ENCODE measurements at regions not wholly inside any gene's neighbourhood (a gene's known extent, or its start where the extent isn't known, plus 50 kb on each side); places are given as distances from the start of the nearest gene placed in this dataset.

DNA sequence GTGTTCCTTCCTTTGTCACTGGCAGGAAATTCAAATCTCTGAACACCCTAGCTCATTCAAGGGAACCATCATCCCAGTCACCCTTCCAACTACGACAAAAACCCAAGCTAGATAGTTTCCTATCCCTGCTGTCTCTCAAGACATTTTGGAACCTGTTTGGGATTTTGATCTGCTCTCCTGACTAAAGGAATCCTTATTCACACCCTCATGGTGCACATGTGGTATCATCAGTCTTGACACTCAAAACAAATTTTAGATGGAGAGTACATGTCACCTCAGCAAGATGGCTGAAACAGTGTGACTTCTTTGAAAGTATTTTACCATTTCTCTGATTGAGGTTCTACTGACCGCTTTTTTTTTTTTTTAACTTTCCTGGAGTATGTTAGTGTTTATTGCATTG, 234.3 kb upstream of the TMEM229A start:
- TF ChIP-seq POLR2A (IDR thresholded peaks at IDR 0.05; ENCODE audit: low read depth) (no peak), EP300 (IDR thresholded peaks at IDR 0.05) (no peak), POLR2AphosphoS5 (IDR thresholded peaks at IDR 0.05) (no peak)
- TF ChIP-seq, protein P1, sequence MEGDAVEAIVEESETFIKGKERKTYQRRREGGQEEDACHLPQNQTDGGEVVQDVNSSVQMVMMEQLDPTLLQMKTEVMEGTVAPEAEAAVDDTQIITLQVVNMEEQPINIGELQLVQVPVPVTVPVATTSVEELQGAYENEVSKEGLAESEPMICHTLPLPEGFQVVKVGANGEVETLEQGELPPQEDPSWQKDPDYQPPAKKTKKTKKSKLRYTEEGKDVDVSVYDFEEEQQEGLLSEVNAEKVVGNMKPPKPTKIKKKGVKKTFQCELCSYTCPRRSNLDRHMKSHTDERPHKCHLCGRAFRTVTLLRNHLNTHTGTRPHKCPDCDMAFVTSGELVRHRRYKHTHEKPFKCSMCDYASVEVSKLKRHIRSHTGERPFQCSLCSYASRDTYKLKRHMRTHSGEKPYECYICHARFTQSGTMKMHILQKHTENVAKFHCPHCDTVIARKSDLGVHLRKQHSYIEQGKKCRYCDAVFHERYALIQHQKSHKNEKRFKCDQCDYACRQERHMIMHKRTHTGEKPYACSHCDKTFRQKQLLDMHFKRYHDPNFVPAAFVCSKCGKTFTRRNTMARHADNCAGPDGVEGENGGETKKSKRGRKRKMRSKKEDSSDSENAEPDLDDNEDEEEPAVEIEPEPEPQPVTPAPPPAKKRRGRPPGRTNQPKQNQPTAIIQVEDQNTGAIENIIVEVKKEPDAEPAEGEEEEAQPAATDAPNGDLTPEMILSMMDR (IDR thresholded peaks at IDR 0.05): no peak
